ENCODE measurements at regions not wholly inside any gene's neighbourhood (a gene's known extent, or its start where the extent isn't known, plus 50 kb on each side); places are given as distances from the start of the nearest gene placed in this dataset.

DNA sequence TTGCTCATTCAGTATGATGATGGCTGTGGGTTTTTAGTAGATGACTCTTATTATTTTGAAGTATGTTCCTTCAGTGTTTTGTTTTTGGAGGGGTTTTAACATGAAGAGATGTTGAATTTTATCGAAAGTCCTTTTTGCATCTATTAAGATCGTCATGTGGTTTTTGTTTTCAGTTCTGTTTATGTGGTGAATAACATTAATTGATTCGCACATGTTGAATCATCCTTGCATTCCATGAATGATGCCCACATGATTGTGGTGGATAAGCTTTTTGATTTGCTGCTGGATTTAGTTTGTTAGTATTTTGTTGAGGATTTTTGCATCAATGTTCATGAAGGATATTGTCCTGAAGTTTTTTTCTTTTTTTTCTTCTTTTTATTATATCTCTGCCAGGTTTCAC is 347.4 kb upstream of the EPHA5 start:
- no peak for TF ChIP-seq CTCF (IDR thresholded peaks at IDR 0.05)
- no peak for TF ChIP-seq POLR2AphosphoS5 (IDR thresholded peaks at IDR 0.05; ENCODE audit: low read depth, low read length)

Measured in SK-N-SH (cell line).